Trophoblast cell (in vitro differentiated cells and primary cell): ENCODE measurements at regions not wholly inside any gene's neighbourhood (a gene's known extent, or its start where the extent isn't known, plus 50 kb on each side); places are given as distances from the start of the nearest gene placed in this dataset.

Source experiments
- DNase-seq, 2 donors: peaks; one replicate each; pipeline ENCODE4 v3.0.0-alpha.2; 2016
- H2AFZ ChIP-seq: 2 replicates; pipeline ENCODE4 v1.6.1; 2013; ENCODE audit warnings: low read length, moderate library complexity, mild to moderate bottlenecking; ENCODE audit not compliant: insufficient read depth, poor library complexity
- H2AK5ac ChIP-seq: 2 replicates; pipeline ENCODE4 v1.6.1; 2013; ENCODE audit warnings: mild to moderate bottlenecking, low read length
- H2BK120ac ChIP-seq: 2 replicates; pipeline ENCODE4 v1.6.1; 2013; ENCODE audit warnings: low read length, mild to moderate bottlenecking, moderate library complexity; ENCODE audit not compliant: insufficient read depth, poor library complexity
- H2BK12ac ChIP-seq: 2 replicates; pipeline ENCODE4 v1.6.1; 2013; ENCODE audit warnings: mild to moderate bottlenecking, low read length, moderate library complexity
- H2BK5ac ChIP-seq: 2 replicates; pipeline ENCODE4 v1.6.1; 2013; ENCODE audit warnings: low read length, low read depth, moderate library complexity, mild to moderate bottlenecking; ENCODE audit not compliant: poor library complexity
- H3K14ac ChIP-seq: 2 replicates; pipeline ENCODE4 v1.6.1; 2013; ENCODE audit warnings: mild to moderate bottlenecking, low read length
- H3K18ac ChIP-seq: 2 replicates; pipeline ENCODE4 v1.6.1; 2013; ENCODE audit warnings: mild to moderate bottlenecking, low read length
- H3K23ac ChIP-seq: 2 replicates; pipeline ENCODE4 v1.6.1; 2013; ENCODE audit warnings: low read length
- H3K27ac ChIP-seq: 2 replicates; pipeline ENCODE4 v1.5.1; 2013; ENCODE audit warnings: low read depth, mild to moderate bottlenecking, inconsistent platforms, low read length, moderate library complexity
- H3K27me3 ChIP-seq: 2 replicates; pipeline ENCODE4 v1.6.1; 2013; ENCODE audit warnings: inconsistent platforms, mild to moderate bottlenecking, low read length, moderate library complexity; ENCODE audit not compliant: insufficient read depth
- H3K36me3 ChIP-seq, 2 experiments: 1 replicate in 1 of 2; 2 replicates in 1 of 2; pipeline ENCODE4 v1.6.1; 2013; ENCODE audit warnings: low read length in 2 of 2, mild to moderate bottlenecking in 2 of 2, moderate library complexity in 1 of 2; ENCODE audit not compliant: insufficient read depth in 2 of 2, control insufficient read depth in 1 of 2
- H3K4ac ChIP-seq: 2 replicates; pipeline ENCODE4 v1.6.1; 2013; ENCODE audit warnings: low read depth, mild to moderate bottlenecking, low read length, moderate library complexity
- H3K4me1 ChIP-seq, 2 experiments: 1 replicate in 1 of 2; 2 replicates in 1 of 2; pipeline ENCODE4 v1.6.1; 2013; ENCODE audit warnings: low read length in 2 of 2, mild to moderate bottlenecking in 2 of 2, moderate library complexity in 1 of 2; ENCODE audit not compliant: insufficient read depth in 2 of 2, control insufficient read depth in 1 of 2
- H3K4me2 ChIP-seq: 2 replicates; pipeline ENCODE4 v1.6.1; 2013; ENCODE audit warnings: inconsistent platforms, mild to moderate bottlenecking, low read length, moderate library complexity
- H3K4me3 ChIP-seq: 2 replicates; pipeline ENCODE4 v1.5.1; 2013; ENCODE audit warnings: mild to moderate bottlenecking, low read depth, low read length, inconsistent platforms
- H3K79me1 ChIP-seq: one replicate; pipeline ENCODE4 v1.6.1; 2013; ENCODE audit warnings: low read length
- H3K79me2 ChIP-seq: 2 replicates; pipeline ENCODE4 v1.6.1; 2013; ENCODE audit warnings: low read length, mild to moderate bottlenecking; ENCODE audit not compliant: control insufficient read depth, insufficient read depth, poor library complexity
- H3K9ac ChIP-seq: 2 replicates; pipeline ENCODE4 v1.6.1; 2013; ENCODE audit warnings: mild to moderate bottlenecking, low read length
- H3K9me3 ChIP-seq: 2 replicates; pipeline ENCODE4 v1.6.1; 2013; ENCODE audit warnings: low read depth, mild to moderate bottlenecking, control low read depth, inconsistent platforms, low read length; ENCODE audit not compliant: insufficient read depth
- H4K12ac ChIP-seq: 2 replicates; pipeline ENCODE4 v1.6.1; 2013; ENCODE audit warnings: low read depth, mild to moderate bottlenecking, low read length, moderate library complexity
- H4K8ac ChIP-seq: 2 replicates; pipeline ENCODE4 v1.6.1; 2013; ENCODE audit warnings: low read depth, mild to moderate bottlenecking, low read length, moderate library complexity
- H4K91ac ChIP-seq: one replicate; pipeline ENCODE4 v1.6.1; 2013; ENCODE audit warnings: low read depth, mild to moderate bottlenecking, low read length, moderate library complexity
- WGBS: extraction: QIAGEN DNeasy Blood & Tissue Kit; methylation state at CpG from one replicate; pipeline ENCODE4 v1.1.7; 2013; ENCODE audit warnings: missing lambda C conversion rate; ENCODE audit not compliant: insufficient read length, insufficient coverage; ENCODE audit errors: extremely low coverage; 5-methylcytosine and 5-hydroxymethylcytosine counted together

GRCh38 chr5:116660929-116661328 is 86.3 kb upstream of the SEMA6A start:
- no peak for DNase-seq
- Histone ChIP-seq H3K23ac (no peak overlapping the region), H2BK120ac (peak overlapping the region; percentile 11), H4K12ac (no peak overlapping the region), H4K8ac (no peak overlapping the region), H3K4ac (no peak overlapping the region), H2BK5ac (no peak overlapping the region), H3K14ac (peak overlapping the region; percentile 18), H2AK5ac (no peak overlapping the region), H3K4me3 (no peak overlapping the region), H2BK12ac (no peak overlapping the region), H2AFZ (no peak overlapping the region), H4K91ac (peak overlapping the region; percentile 31), H3K4me2 (no peak overlapping the region), H3K27me3 (no peaks in the 10 kb centered on the region), H3K79me1 (peaks cover 4% of the 10 kb centered on the region), H3K9me3 (peaks cover 13% of the 10 kb centered on the region), H3K4me1 (peaks cover 4 to 5% of the 10 kb centered on the region in 2 experiments), H3K36me3 (no peaks in the 10 kb centered on the region), H3K18ac (no peak overlapping the region), H3K27ac (no peak overlapping the region), H3K9ac (no peak overlapping the region), H3K79me2 (no peaks in the 10 kb centered on the region)
- whole genome bisulfite sequencing: no CpG with 5 or more reads among the region's 5 CpGs

GRCh38 chr5:116658830-116659229 is 84.2 kb upstream of the SEMA6A start:
- no peak for DNase-seq
- Histone ChIP-seq H2AK5ac (no peak overlapping the region), H3K14ac (no peak overlapping the region), H3K4me1 (peaks cover 3 to 4% of the 10 kb centered on the region in 2 experiments), H3K27me3 (no peaks in the 10 kb centered on the region), H3K4me3 (no peak overlapping the region), H2BK120ac (no peak overlapping the region), H4K8ac (no peak overlapping the region), H3K18ac (no peak overlapping the region), H2BK12ac (no peak overlapping the region), H3K9ac (no peak overlapping the region), H3K9me3 (peaks cover 13% of the 10 kb centered on the region), H4K91ac (no peak overlapping the region), H3K36me3 (no peaks in the 10 kb centered on the region), H4K12ac (no peak overlapping the region), H2BK5ac (no peak overlapping the region), H3K23ac (no peak overlapping the region), H3K79me1 (peaks cover 4% of the 10 kb centered on the region), H3K27ac (no peak overlapping the region), H3K4ac (no peak overlapping the region), H3K4me2 (no peak overlapping the region), H3K79me2 (no peaks in the 10 kb centered on the region), H2AFZ (no peak overlapping the region)
- WGBS: no CpG with 5 or more reads among the region's 1 CpG

- no peak overlapping the region for H2BK12ac ChIP-seq
- no peak overlapping the region for H3K23ac ChIP-seq
- no peak overlapping the region for H3K14ac ChIP-seq
- no peak for DNase-seq
- H3K9me3 ChIP-seq: peaks cover 13% of the 10 kb centered on the region
- H3K4me3 ChIP-seq: no peak overlapping the region
- H3K4me2 ChIP-seq: no peak overlapping the region
- peaks cover 4% of the 10 kb centered on the region in 2 experiments for H3K4me1 ChIP-seq
- H3K27me3 ChIP-seq: no peaks in the 10 kb centered on the region
- H4K12ac ChIP-seq: no peak overlapping the region
- no peak overlapping the region for H2AK5ac ChIP-seq
- no peak overlapping the region for H3K4ac ChIP-seq
- H3K36me3 ChIP-seq: no peaks in the 10 kb centered on the region
- no peak overlapping the region for H2BK5ac ChIP-seq
- H2BK120ac ChIP-seq: no peak overlapping the region
- H2AFZ ChIP-seq: no peak overlapping the region
- H3K9ac ChIP-seq: no peak overlapping the region
- no peak overlapping the region for H4K91ac ChIP-seq
- no peak overlapping the region for H4K8ac ChIP-seq
- H3K79me1 ChIP-seq: peaks cover 4% of the 10 kb centered on the region
- no peak overlapping the region for H3K18ac ChIP-seq
- no peaks in the 10 kb centered on the region for H3K79me2 ChIP-seq
- H3K27ac ChIP-seq: no peak overlapping the region
Observed at GRCh38 chr5:116658141-116658540, 83.5 kb upstream of the SEMA6A start.

- H3K27ac ChIP-seq: no peak overlapping the region
Observed at GRCh38 chr5:116655431-116655830, 80.8 kb upstream of the SEMA6A start.

More at GRCh38 chr5:116655431-116655830, 80.8 kb upstream of the SEMA6A start:
- Histone ChIP-seq H2AFZ (no peak overlapping the region), H3K4me2 (no peak overlapping the region), H2BK12ac (no peak overlapping the region), H2AK5ac (no peak overlapping the region), H3K9me3 (peaks cover under 1% of the 10 kb centered on the region), H4K8ac (no peak overlapping the region), H2BK120ac (no peak overlapping the region), H3K4me1 (peaks cover 4 to 10% of the 10 kb centered on the region in 2 experiments), H3K27me3 (no peaks in the 10 kb centered on the region), H3K4ac (no peak overlapping the region), H3K79me2 (peaks cover 3% of the 10 kb centered on the region), H3K18ac (no peak overlapping the region), H3K79me1 (peaks cover 13% of the 10 kb centered on the region), H3K4me3 (no peak overlapping the region), H3K14ac (no peak overlapping the region), H4K91ac (no peak overlapping the region), H2BK5ac (no peak overlapping the region), H4K12ac (no peak overlapping the region), H3K23ac (no peak overlapping the region), H3K36me3 (no peaks in the 10 kb centered on the region), H3K9ac (no peak overlapping the region)
- no CpG with 5 or more reads among the region's 3 CpGs for WGBS
- DNase-seq: no peak
